ENCODE measurements at regions not wholly inside any gene's neighbourhood (a gene's known extent, or its start where the extent isn't known, plus 50 kb on each side); places are given as distances from the start of the nearest gene placed in this dataset.

DNA sequence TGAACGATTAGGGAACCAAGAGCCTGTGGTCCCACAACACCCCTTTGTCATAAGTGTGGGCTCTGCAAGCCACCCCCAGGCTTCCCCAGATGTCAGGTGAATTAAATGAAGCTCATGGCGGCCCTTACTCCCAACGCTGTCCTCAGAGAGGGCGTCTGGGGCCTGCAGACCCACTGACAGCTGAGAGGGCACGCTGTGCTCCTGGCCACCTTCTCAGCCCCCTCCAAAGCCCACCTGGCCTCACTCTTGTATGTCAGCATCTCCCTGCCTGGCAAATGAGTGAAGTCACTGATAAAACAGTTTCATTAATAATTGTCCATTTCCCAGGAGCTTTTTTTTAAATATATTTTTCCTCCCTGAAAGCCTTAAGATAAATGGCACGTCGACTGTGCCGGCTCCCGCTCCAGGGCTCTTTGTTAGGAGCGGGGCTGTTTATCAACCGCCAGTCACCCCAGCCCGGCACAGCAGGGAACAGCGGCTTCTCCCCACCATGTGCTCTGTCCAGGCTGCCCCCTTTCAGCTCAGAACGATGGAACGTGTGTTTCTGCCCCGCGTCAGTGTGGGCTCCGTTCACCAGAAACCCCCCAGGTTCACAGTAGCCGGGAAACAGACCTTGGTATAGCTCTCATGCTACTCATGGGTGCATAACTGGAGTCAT, 94.7 kb upstream of the SFSWAP start:
- H3K9me3 ChIP-seq (ENCODE audit: insufficient read depth in 2 of 2, low read depth in 1 of 2, low read length in 1 of 2): no peaks in the 10 kb centered on the region
- H3K4me3 ChIP-seq (ENCODE audit: extremely low read depth in 1 of 4, insufficient read depth in 2 of 4, low read depth in 3 of 4, low read length in 4 of 4): no peak overlapping the region
- 0 out of 2 replicates have a peak overlapping the region, but pooled peaks have one; percentile 5 for H2BK12ac ChIP-seq (ENCODE audit: low read depth, low read length)
- no peaks in the 10 kb centered on the region for H3K36me3 ChIP-seq (ENCODE audit: control insufficient read depth in 2 of 4, insufficient read depth in 4 of 4, low read length in 3 of 4)
- FAIRE-seq (no peak), DNase-seq (ENCODE audit: low read depth in 1 of 2, low spot score in 2 of 2) (no peak)
- H4K91ac ChIP-seq (replicated peaks; ENCODE audit: insufficient read length, low read length): no peak overlapping the region
- H2BK20ac ChIP-seq (ENCODE audit: low read length): 0 out of 2 replicates have a peak overlapping the region, but pooled peaks have one; percentile 1
- H3K27me3 ChIP-seq (replicated peaks in 1 of 4; ENCODE audit: control insufficient read depth in 3 of 4, extremely low read depth in 1 of 4, insufficient read depth in 3 of 4, low read length in 3 of 4): no peaks in the 10 kb centered on the region
- no peak overlapping the region for H2BK15ac ChIP-seq (ENCODE audit: low read length)
- ChIA-PET CTCF (ENCODE audit: partially characterized antibody) (interaction anchor here (1.2 kb wide), 2 partner anchors 12 to 18 kb away, joined by 3 to 4 read pairs; no protein-coding TSS in a partner anchor), POLR2A (ENCODE audit: partially characterized antibody) (interaction anchor here (0.6 kb wide), 1 partner anchor 179 kb away, joined by 3 read pairs; no protein-coding TSS in a partner anchor)
- peak overlapping the region; percentile 51 for H3K4ac ChIP-seq (replicated peaks; ENCODE audit: insufficient read length, low read depth, low read length)
- H3K9ac ChIP-seq (replicated peaks in 1 of 4; ENCODE audit: extremely low read depth in 1 of 4, low read depth in 3 of 4, low read length in 3 of 4): no peak overlapping the region
- peak overlapping the region; percentile 19; the same call in 1 of the 2 replicates for H3K18ac ChIP-seq (ENCODE audit: extremely low read depth, low read length)
- no peak overlapping the region for H3K14ac ChIP-seq (ENCODE audit: insufficient read length)
- no peak overlapping the region for H2BK120ac ChIP-seq (replicated peaks; ENCODE audit: low read depth, low read length)
- H3K4me2 ChIP-seq (ENCODE audit: insufficient read depth in 1 of 2, low read depth in 2 of 2, low read length in 2 of 2): no peak overlapping the region
- H3K56ac ChIP-seq (replicated peaks; ENCODE audit: insufficient read length, low read depth, low read length): no peak overlapping the region
- WGBS, 2 experiments (ENCODE audit: extremely low coverage in 1 of 2, insufficient coverage in 1 of 2, insufficient read length in 1 of 2, insufficient replicate concordance in 2 of 2, low coverage in 1 of 2, low lambda C conversion rate in 2 of 2, missing lambda C conversion rate in 1 of 2): 87% methylated on average over 19 of the region's 19 CpGs; no CpG with 5 or more reads in 1 of the 2 experiments
- no peak overlapping the region for H3K23ac ChIP-seq (ENCODE audit: insufficient read length)
- no peaks in the 10 kb centered on the region for H3K23me2 ChIP-seq (ENCODE audit: low read depth, low read length)
- H4K8ac ChIP-seq (ENCODE audit: extremely low read depth, insufficient read depth, low read length): no peak overlapping the region; the same call in 1 of the 2 replicates
- no peaks in the 10 kb centered on the region for H3K79me2 ChIP-seq (ENCODE audit: control insufficient read depth in 1 of 2, insufficient read depth in 2 of 2, low read length in 2 of 2)
- H3K4me1 ChIP-seq (replicated peaks in 1 of 4; ENCODE audit: control insufficient read depth in 3 of 4, insufficient read depth in 4 of 4, low read length in 3 of 4): peaks cover 1 to 10% (median 8%) of the 10 kb centered on the region in 4 experiments
- H4K20me1 ChIP-seq (replicated peaks in 1 of 2; ENCODE audit: control insufficient read depth in 1 of 2, insufficient read depth in 2 of 2, low read length in 2 of 2): no peaks in the 10 kb centered on the region
- no peak overlapping the region for H3K27ac ChIP-seq (ENCODE audit: low read depth, low read length)
- H4K5ac ChIP-seq (ENCODE audit: insufficient read length, low read depth, low read length): no peak overlapping the region
- H2AK5ac ChIP-seq (ENCODE audit: low read depth, low read length): no peak overlapping the region
- 0 out of 2 replicates have a peak overlapping the region, but pooled peaks have one; percentile 40 for H2AFZ ChIP-seq (ENCODE audit: low read length)
- TF ChIP-seq ZNF274 (IDR thresholded peaks at IDR 0.05; ENCODE audit: borderline replicate concordance, extremely low read depth, low read length): no peak
- 0 out of 2 replicates have a peak overlapping the region, but pooled peaks have one; percentile 6 for H2BK5ac ChIP-seq (ENCODE audit: low read depth, low read length)
- H3K79me1 ChIP-seq (ENCODE audit: low read depth, low read length): no peaks in the 10 kb centered on the region

All from H1 (cell line).